ENCODE measurements at regions not wholly inside any gene's neighbourhood (a gene's known extent, or its start where the extent isn't known, plus 50 kb on each side); places are given as distances from the start of the nearest gene placed in this dataset.

- no peak for TF ChIP-seq CTCF (IDR thresholded peaks at IDR 0.05)
- no peak for TF ChIP-seq POLR2A (IDR thresholded peaks at IDR 0.05)
Observed at GRCh38 chr3:90032980-90033641, 925.7 kb downstream of the EPHA3 start.

Measured in Peyer's patch (tissue), 4 donors.